GM21360 (cell line): ENCODE measurements at regions not wholly inside any gene's neighbourhood (a gene's known extent, or its start where the extent isn't known, plus 50 kb on each side); places are given as distances from the start of the nearest gene placed in this dataset.

ENCODE experiments used
- ATAC-seq: cut with Tn5 transposase; IDR thresholded peaks from one replicate; pipeline ENCODE4 v1.9.1; 2021; ENCODE audit warnings: mild to moderate bottlenecking, moderate library complexity; ENCODE audit not compliant: unreplicated experiment

GRCh38 chr5:82811490-82811889, 265.7 kb downstream of the TMEM167A start:
- ATAC-seq, result no peak

- ATAC-seq, result no peak
Observed at GRCh38 chr5:82809420-82810143, 267.6 kb downstream of the TMEM167A start.

GRCh38 chr5:82808960-82809359, 268.2 kb downstream of the TMEM167A start:
- no peak for ATAC-seq

GRCh38 chr5:82807021-82807420, 270.2 kb downstream of the TMEM167A start:
- no peak for ATAC-seq

- no peak for ATAC-seq
Observed at GRCh38 chr5:82806513-82806912, 270.7 kb downstream of the TMEM167A start.

GRCh38 chr5:82804155-82804690, 273.0 kb downstream of the TMEM167A start:
- ATAC-seq, result no peak

GRCh38 chr5:82802954-82803353, 274.2 kb downstream of the TMEM167A start:
- ATAC-seq, result no peak

GRCh38 chr5:82800826-82801225, 276.4 kb downstream of the TMEM167A start:
- ATAC-seq, result no peak

GRCh38 chr5:82799361-82800077, 277.7 kb downstream of the TMEM167A start:
- ATAC-seq, result no peak

GRCh38 chr5:82798676-82799075, 278.5 kb downstream of the TMEM167A start:
- no peak for ATAC-seq

- no peak for ATAC-seq
Observed at GRCh38 chr5:82796643-82797416, 280.4 kb downstream of the TMEM167A start.

- no peak for ATAC-seq
Observed at GRCh38 chr5:82794876-82795275, 282.3 kb downstream of the TMEM167A start.

- ATAC-seq, result no peak
Observed at GRCh38 chr5:82793808-82794419, 283.3 kb downstream of the TMEM167A start.

GRCh38 chr5:82792096-82792495, 285.1 kb downstream of the TMEM167A start:
- no peak for ATAC-seq

- no peak for ATAC-seq
Observed at GRCh38 chr5:82789095-82789494, 288.1 kb downstream of the TMEM167A start.

- ATAC-seq, result no peak
Observed at GRCh38 chr5:82786748-82787147, 290.4 kb downstream of the TMEM167A start.

- no peak for ATAC-seq
Observed at GRCh38 chr5:82785882-82786509, 291.2 kb downstream of the TMEM167A start.

- ATAC-seq, result no peak
Observed at GRCh38 chr5:82785456-82785855, 291.7 kb downstream of the TMEM167A start.

- ATAC-seq, result no peak
Observed at GRCh38 chr5:82784521-82784920, 292.7 kb downstream of the TMEM167A start.

- no peak for ATAC-seq
Observed at GRCh38 chr5:82777106-82777505, 300.1 kb downstream of the TMEM167A start.
